Heart left ventricle (tissue), 16 donors: ENCODE measurements at regions not wholly inside any gene's neighbourhood (a gene's known extent, or its start where the extent isn't known, plus 50 kb on each side); places are given as distances from the start of the nearest gene placed in this dataset.

ENCODE experiments used
- ATAC-seq, 4 donors: fragments of 200-7000 bp; cut with Tn5 transposase; one replicate each; pipeline ENCODE4 v1.9.1; 2020 to 2022; ENCODE audit warnings: moderate library complexity in 4 of 4, mild to moderate bottlenecking in 3 of 4, moderate number of reproducible peaks in 1 of 4
- DNase-seq, 5 donors: peaks; one replicate each; pipeline ENCODE4 v3.0.0-alpha.2; 2020
- H3K27ac ChIP-seq, 12 donors: fragments of 200-600 bp; sonication (generic) in 4 of 12; one replicate each; pipeline versions ENCODE4 v1.5.0 to v1.8.0; 2016 to 2022; ENCODE audit warnings: mild to moderate bottlenecking in 2 of 12
- H3K27me3 ChIP-seq, 9 donors: fragments of 200-600 bp; sonication (generic) in 2 of 9; one replicate each; pipeline versions ENCODE4 v1.5.1 to v1.8.0; 2016 to 2022; ENCODE audit warnings: mild to moderate bottlenecking in 3 of 9
- H3K36me3 ChIP-seq, 9 donors: fragments of 200-600 bp; sonication (generic) in 2 of 9; one replicate each; pipeline versions ENCODE4 v1.5.0 to v1.8.0; 2018 to 2022; ENCODE audit warnings: mild to moderate bottlenecking in 2 of 9
- H3K4me1 ChIP-seq, 12 donors: fragments of 200-600 bp; sonication (generic) in 4 of 12; one replicate each; pipeline versions ENCODE4 v1.5.0 to v1.8.0; 2016 to 2022; ENCODE audit warnings: mild to moderate bottlenecking in 3 of 12
- H3K4me3 ChIP-seq, 12 donors: fragments of 200-600 bp; sonication (generic) in 4 of 12; one replicate each; pipeline versions ENCODE4 v1.5.0 to v1.8.0; 2017 to 2022; ENCODE audit warnings: mild to moderate bottlenecking in 9 of 12, moderate library complexity in 4 of 12
- H3K9me3 ChIP-seq, 12 donors: fragments of 200-600 bp; sonication (generic) in 4 of 12; one replicate each; pipeline versions ENCODE4 v1.5.0 to v1.8.0; 2016 to 2022; ENCODE audit warnings: mild to moderate bottlenecking in 1 of 12
- CTCF ChIP-seq, 12 donors: fragments of 200-600 bp; sonication (generic) in 4 of 12; IDR thresholded peaks; one replicate each; pipeline versions ENCODE4 v1.5.0 to v1.8.0; 2018 to 2022; ENCODE audit warnings: antibody characterized with exemption in 12 of 12, mild to moderate bottlenecking in 5 of 12
- POLR2A ChIP-seq, 2 donors: fragments of 450-650 bp; IDR thresholded peaks; one replicate each; pipeline ENCODE4 v1.6.1; 2017; ENCODE audit warnings: antibody characterized with exemption in 2 of 2, mild to moderate bottlenecking in 2 of 2, moderate library complexity in 2 of 2
- WGBS, 4 donors: extraction: QIAGEN DNeasy Blood & Tissue Kit in 2 of 4; methylation state at CpG; one replicate each; pipeline versions ENCODE4 v1.1.5 to v1.1.7; 2013 to 2018; 5-methylcytosine and 5-hydroxymethylcytosine counted together
- intact Hi-C, 10 donors: fragments of 100-400 bp; cut with DNase I; formaldehyde crosslinking; loops; one replicate each; pipeline versions ENCODE4 v1.11.1 to v1.14.2; 2022
- donor health status: ischemic (EF 13 %, LVEDD 7.1; RV severe dilation, severe dysfunction).
- donor health status: healthy with polysubstance abuse.
- donor health status: DM: no; HTN: yes; CAD: no.
- donor health status: DM: no; HTN: no; CAD: no.
- donor health status: ischemic (EF 25% LVEDD 6.9; RV normal size, moderate dysfunction).
- donor health status: ischemic (EF 25% LVEDD 5.7; RV mildly dilated, moderate dysfunction).
- donor health status: healthy.
- donor health status: DM: yes; HTN: yes; CAD: no.
- donor health status: ischemic (EF 35%, LVEDD 5.7; RV mildly dilated, moderate dysfunction).
- donor health status: nonischemic (EF 11% LVEDD 7.7; RV severe dilation, severe dysfunction).
- donor health status: DM: yes; HTN: yes; CAD: no.
- donor health status: PGD.
- donor health status: ischemic (EF 29% LVEDD 5.4; RV normal size, mild dysfunction).
- donor health status: nonischemic (EF 23%, LVEDD 6.1; RV moderate dilation, normal function).

- WGBS, 4 donors, result 54 to 63% (median 56%) methylated on average over 12 of the region's 12 CpGs
- peaks cover 0 to 8% (median 0%) of the 10 kb centered on the region in 12 donors for H3K9me3 ChIP-seq
- intact Hi-C loops, result no loop called here
- DNase-seq (no peak), ATAC-seq (no peak)
- H3K4me1 ChIP-seq, result no peaks in the 10 kb centered on the region
- TF ChIP-seq CTCF (IDR thresholded peaks at IDR 0.05) (no peak), POLR2A (IDR thresholded peaks at IDR 0.05) (no peak)
- no peak overlapping the region for H3K4me3 ChIP-seq
- no peak overlapping the region for H3K27ac ChIP-seq
- no peaks in the 10 kb centered on the region for H3K36me3 ChIP-seq
- peaks cover 0 to 8% (median 0%) of the 10 kb centered on the region in 9 donors for H3K27me3 ChIP-seq
Observed at GRCh38 chr11:64428693-64429092, 69.7 kb downstream of the RPS6KA4 start.

GRCh38 chr11:64429970-64430369, 71.0 kb downstream of the RPS6KA4 start:
- Histone ChIP-seq H3K4me3 (no peak overlapping the region), H3K27ac (no peak overlapping the region), H3K9me3 (peaks cover 0 to 8% (median 0%) of the 10 kb centered on the region in 12 donors), H3K27me3 (peaks cover 0 to 11% (median 0%) of the 10 kb centered on the region in 9 donors), H3K4me1 (no peaks in the 10 kb centered on the region), H3K36me3 (no peaks in the 10 kb centered on the region)
- ATAC-seq (no peak), DNase-seq (no peak)
- intact Hi-C loops, result no loop called here
- TF ChIP-seq POLR2A (IDR thresholded peaks at IDR 0.05) (no peak), CTCF (IDR thresholded peaks at IDR 0.05) (no peak)
- 92 to 96% (median 93%) methylated on average over 11 to 12 of the region's 12 CpGs for WGBS, 4 donors

GRCh38 chr11:64430645-64431044, 71.7 kb downstream of the RPS6KA4 start:
- 62 to 67% (median 67%) methylated on average over 18 of the region's 18 CpGs for WGBS, 4 donors
- DNase-seq (no peak), ATAC-seq (no peak)
- Histone ChIP-seq H3K36me3 (no peaks in the 10 kb centered on the region), H3K27ac (no peak overlapping the region), H3K4me3 (no peak overlapping the region), H3K4me1 (no peaks in the 10 kb centered on the region), H3K27me3 (peaks cover 0 to 11% (median 0%) of the 10 kb centered on the region in 9 donors), H3K9me3 (peaks cover 0 to 8% (median 0%) of the 10 kb centered on the region in 12 donors)
- intact Hi-C loops, result no loop called here
- TF ChIP-seq POLR2A (IDR thresholded peaks at IDR 0.05) (no peak), CTCF (IDR thresholded peaks at IDR 0.05) (no peak)

GRCh38 chr11:64436000-64436399, 77.0 kb downstream of the RPS6KA4 start:
- Histone ChIP-seq H3K4me3 (no peak overlapping the region), H3K9me3 (peaks cover 0 to 8% (median 0%) of the 10 kb centered on the region in 12 donors), H3K27ac (no peak overlapping the region), H3K4me1 (peaks cover 0 to 3% (median 0%) of the 10 kb centered on the region in 12 donors), H3K27me3 (peaks cover 0 to 30% (median 9%) of the 10 kb centered on the region in 9 donors), H3K36me3 (no peaks in the 10 kb centered on the region)
- 74 to 82% (median 77%) methylated on average over 4 of the region's 4 CpGs for WGBS, 4 donors
- no peak for ATAC-seq
- no peak for TF ChIP-seq POLR2A (IDR thresholded peaks at IDR 0.05)
- no peak for TF ChIP-seq CTCF (IDR thresholded peaks at IDR 0.05)
- intact Hi-C loops, result no loop called here
- no peak for DNase-seq
